ENCODE measurements at regions not wholly inside any gene's neighbourhood (a gene's known extent, or its start where the extent isn't known, plus 50 kb on each side); places are given as distances from the start of the nearest gene placed in this dataset.

- H3K9me3 Mint-ChIP-seq (ENCODE audit: unreplicated experiment) = no peaks in the 10 kb centered on the region
- peaks cover 29% of the 10 kb centered on the region for H3K27me3 Mint-ChIP-seq (ENCODE audit: unreplicated experiment)
- no peak for TF ChIP-seq CTCF (IDR thresholded peaks at IDR 0.05)
- no peak for DNase-seq (ENCODE audit: extremely low spot score, unreplicated experiment)
- H3K4me1 Mint-ChIP-seq (ENCODE audit: unreplicated experiment) = no peaks in the 10 kb centered on the region
- no peak overlapping the region for H3K27ac Mint-ChIP-seq (ENCODE audit: unreplicated experiment)
- no peaks in the 10 kb centered on the region for H3K36me3 Mint-ChIP-seq (ENCODE audit: unreplicated experiment)
- no peak overlapping the region for H3K4me3 Mint-ChIP-seq (ENCODE audit: unreplicated experiment)
These were observed 457.1 kb upstream of the ETAA1 start for GRCh38 chr2:66940080-66940479.

GRCh38 chr2:66948234-66948633, 448.9 kb upstream of the ETAA1 start:
- Mint-ChIP-seq H3K36me3 (ENCODE audit: unreplicated experiment) (no peaks in the 10 kb centered on the region), H3K27me3 (ENCODE audit: unreplicated experiment) (peaks cover 37% of the 10 kb centered on the region), H3K4me1 (ENCODE audit: unreplicated experiment) (no peaks in the 10 kb centered on the region), H3K9me3 (ENCODE audit: unreplicated experiment) (no peaks in the 10 kb centered on the region), H3K27ac (ENCODE audit: unreplicated experiment) (no peak overlapping the region), H3K4me3 (ENCODE audit: unreplicated experiment) (no peak overlapping the region)
- no peak for TF ChIP-seq CTCF (IDR thresholded peaks at IDR 0.05)
- DNase-seq (ENCODE audit: extremely low spot score, unreplicated experiment) = no peak

- TF ChIP-seq CTCF (IDR thresholded peaks at IDR 0.05) = no peak
- H3K9me3 Mint-ChIP-seq (ENCODE audit: unreplicated experiment) = no peaks in the 10 kb centered on the region
- no peak overlapping the region for H3K27ac Mint-ChIP-seq (ENCODE audit: unreplicated experiment)
- no peaks in the 10 kb centered on the region for H3K36me3 Mint-ChIP-seq (ENCODE audit: unreplicated experiment)
- no peak overlapping the region for H3K4me3 Mint-ChIP-seq (ENCODE audit: unreplicated experiment)
- peaks cover 14% of the 10 kb centered on the region for H3K27me3 Mint-ChIP-seq (ENCODE audit: unreplicated experiment)
- H3K4me1 Mint-ChIP-seq (ENCODE audit: unreplicated experiment) = no peaks in the 10 kb centered on the region
- no peak for DNase-seq (ENCODE audit: extremely low spot score, unreplicated experiment)
These were observed 439.9 kb upstream of the ETAA1 start for GRCh38 chr2:66957198-66957597.

GRCh38 chr2:66957677-66958076, 439.5 kb upstream of the ETAA1 start:
- Mint-ChIP-seq H3K36me3 (ENCODE audit: unreplicated experiment) (no peaks in the 10 kb centered on the region), H3K9me3 (ENCODE audit: unreplicated experiment) (no peaks in the 10 kb centered on the region), H3K27ac (ENCODE audit: unreplicated experiment) (no peak overlapping the region), H3K27me3 (ENCODE audit: unreplicated experiment) (peaks cover 12% of the 10 kb centered on the region), H3K4me3 (ENCODE audit: unreplicated experiment) (no peak overlapping the region), H3K4me1 (ENCODE audit: unreplicated experiment) (no peaks in the 10 kb centered on the region)
- no peak for TF ChIP-seq CTCF (IDR thresholded peaks at IDR 0.05)
- DNase-seq (ENCODE audit: extremely low spot score, unreplicated experiment) = no peak

GRCh38 chr2:66960161-66960560, 437.0 kb upstream of the ETAA1 start:
- H3K36me3 Mint-ChIP-seq (ENCODE audit: unreplicated experiment) = no peaks in the 10 kb centered on the region
- H3K27ac Mint-ChIP-seq (ENCODE audit: unreplicated experiment) = no peak overlapping the region
- H3K9me3 Mint-ChIP-seq (ENCODE audit: unreplicated experiment) = no peaks in the 10 kb centered on the region
- TF ChIP-seq CTCF (IDR thresholded peaks at IDR 0.05) = no peak
- DNase-seq (ENCODE audit: extremely low spot score, unreplicated experiment) = no peak
- peaks cover 4% of the 10 kb centered on the region for H3K27me3 Mint-ChIP-seq (ENCODE audit: unreplicated experiment)
- no peak overlapping the region for H3K4me3 Mint-ChIP-seq (ENCODE audit: unreplicated experiment)
- H3K4me1 Mint-ChIP-seq (ENCODE audit: unreplicated experiment) = no peaks in the 10 kb centered on the region
